NOMO-1 (cell line): ENCODE measurements at regions not wholly inside any gene's neighbourhood (a gene's known extent, or its start where the extent isn't known, plus 50 kb on each side); places are given as distances from the start of the nearest gene placed in this dataset.

Experiments
- DNase-seq, 2 experiments: peaks; one replicate each; lab custom pipeline; 2025; ENCODE audit not compliant: unreplicated experiment in 2 of 2; lab: John Stamatoyannopoulos, UW

DNA sequence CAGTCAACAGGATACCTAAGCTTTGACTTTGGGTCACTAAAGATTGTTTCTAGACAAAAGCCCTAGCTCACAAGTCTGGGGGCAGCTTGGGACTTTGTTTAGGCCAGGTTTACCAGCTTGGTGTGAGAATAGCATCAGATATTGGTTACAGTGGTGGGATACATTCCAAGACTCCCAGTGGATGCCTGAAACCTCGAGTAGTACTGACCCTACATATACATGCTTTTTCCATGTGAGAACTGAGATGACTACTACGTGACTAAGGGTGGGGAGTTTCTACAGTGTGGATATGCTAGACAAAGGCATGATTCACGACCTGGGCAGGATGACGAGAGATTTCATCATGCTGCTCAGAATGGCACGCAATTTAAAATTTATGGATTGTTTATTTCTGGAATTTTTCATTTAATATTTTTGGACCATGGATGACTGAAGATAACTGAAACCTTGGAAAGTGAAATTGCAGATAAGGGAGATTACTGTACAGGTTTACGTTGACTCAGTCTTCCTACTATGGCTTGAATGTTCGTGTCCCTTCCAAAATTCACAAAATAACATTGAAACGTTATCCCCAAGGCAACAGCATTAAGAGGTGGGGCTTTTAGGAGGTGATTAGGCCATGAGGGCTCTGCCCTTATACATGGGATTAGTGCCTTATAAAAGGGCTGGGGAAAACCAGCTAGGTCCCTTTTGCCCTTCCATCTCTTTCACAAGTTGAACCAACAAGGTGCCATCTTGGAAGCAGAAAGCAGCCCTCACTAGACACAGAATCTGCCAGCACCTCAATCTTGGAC, 50.2 kb upstream of the CTAGE1 start:
- DNase-seq = no peak

DNA sequence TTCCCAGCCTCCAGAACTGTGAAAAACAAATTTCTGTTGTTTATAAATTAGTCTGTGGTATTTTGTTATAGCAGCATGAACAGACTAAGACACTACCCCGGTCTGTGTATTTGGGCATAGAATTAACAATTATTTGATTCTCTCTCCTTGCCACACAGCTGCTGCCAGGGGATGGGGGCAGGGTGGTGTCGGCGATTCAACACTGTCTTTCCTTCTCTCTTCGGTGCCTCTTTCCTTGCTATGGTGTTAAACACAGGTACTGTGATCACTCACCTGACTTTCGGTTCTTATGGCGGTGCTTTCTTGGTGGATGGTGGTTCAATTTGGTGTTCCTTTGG, 50.8 kb upstream of the CTAGE1 start:
- no peak for DNase-seq

DNA sequence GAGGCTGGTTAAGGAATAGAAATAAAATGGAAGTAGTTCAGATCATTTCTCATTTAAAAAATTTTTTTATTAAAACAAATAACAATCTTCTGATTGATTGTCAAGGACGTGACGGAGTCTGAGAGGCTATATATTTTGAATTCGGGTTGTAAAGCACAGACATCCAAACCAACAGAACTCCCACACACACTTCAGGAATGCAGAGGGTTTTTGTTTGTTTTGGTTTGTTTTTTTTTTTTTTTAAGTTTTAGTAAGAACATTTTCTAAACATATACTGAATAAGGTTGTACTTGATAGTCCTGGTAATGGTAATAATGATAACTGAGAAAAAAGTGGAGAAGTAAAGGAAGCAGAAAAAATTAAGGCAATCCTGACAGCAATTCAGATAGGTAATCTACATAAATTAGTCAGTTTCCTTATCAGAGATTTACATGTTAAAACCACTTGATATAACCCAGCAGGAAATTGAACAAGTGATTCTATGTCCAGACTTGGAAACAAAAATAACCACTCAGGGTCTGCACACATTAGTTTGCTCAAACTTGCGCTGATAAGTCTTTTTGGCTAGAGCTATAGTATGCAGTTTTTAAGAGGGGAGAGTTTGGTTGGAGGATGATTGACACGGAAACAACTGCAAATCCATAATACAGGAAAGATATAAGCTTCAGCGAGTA, 51.5 kb upstream of the CTAGE1 start:
- no peak for DNase-seq

DNA sequence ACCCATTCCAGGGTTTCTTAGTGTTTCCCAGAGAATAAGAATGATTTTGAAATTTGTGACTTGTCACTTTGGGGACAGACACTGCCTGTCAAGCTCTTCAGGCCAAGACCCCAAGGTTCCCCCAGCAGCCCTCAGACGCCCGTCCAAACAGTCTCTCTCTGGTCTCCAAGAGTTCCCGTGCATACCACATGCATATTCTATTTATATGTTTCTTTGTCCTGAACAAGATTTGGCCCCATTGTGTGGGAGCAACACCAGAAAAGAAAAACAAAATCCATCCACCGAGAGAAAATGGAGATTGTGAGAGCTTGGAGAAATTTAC, 52.2 kb upstream of the CTAGE1 start:
- no peak for DNase-seq

DNA sequence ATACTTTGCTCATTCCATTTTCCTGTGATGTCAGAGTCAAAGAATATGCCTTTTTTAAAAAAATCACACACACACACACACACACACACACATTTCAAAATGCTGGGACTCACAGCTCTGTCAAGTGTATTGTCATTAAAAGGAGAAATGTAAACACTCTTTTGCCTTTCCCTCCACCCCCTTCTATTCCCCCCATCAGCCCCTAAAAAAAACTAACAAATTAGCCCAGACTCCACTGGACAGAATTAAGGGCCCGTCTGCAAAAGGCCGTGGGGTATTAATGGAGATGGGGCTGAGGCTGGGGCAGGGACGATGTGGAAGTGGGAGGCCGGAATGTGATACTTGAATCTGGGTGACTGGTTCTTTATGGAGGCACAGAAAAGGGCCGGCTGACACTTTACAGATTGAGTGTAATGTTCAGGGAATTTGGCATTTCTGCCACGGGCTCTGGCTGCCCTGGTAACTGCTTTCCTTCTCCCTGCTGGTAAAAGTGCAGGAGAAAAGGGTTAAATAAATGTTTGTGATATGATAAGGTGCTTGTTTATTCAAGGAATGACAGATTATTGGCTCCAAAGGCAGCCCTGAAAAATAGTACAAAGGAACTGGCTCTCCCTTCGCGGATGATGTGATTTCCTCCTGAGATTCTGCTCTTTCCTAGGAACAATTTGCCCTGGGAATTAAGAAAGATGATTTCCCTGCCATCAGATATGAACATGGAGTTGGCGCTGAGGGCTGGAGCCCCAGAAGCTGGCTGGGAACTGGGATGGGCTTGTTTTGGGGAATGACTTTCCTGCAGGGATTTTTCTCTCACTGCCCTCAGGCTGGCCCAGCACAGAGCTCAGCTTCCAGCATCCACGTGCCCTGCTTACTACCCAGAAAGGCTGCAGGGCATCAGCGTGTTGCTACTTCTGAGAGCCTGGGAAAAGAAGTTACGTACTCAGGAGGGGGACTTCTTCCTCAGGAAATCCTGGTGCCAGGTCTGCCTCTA, 52.8 kb upstream of the CTAGE1 start:
- no peak for DNase-seq

DNA sequence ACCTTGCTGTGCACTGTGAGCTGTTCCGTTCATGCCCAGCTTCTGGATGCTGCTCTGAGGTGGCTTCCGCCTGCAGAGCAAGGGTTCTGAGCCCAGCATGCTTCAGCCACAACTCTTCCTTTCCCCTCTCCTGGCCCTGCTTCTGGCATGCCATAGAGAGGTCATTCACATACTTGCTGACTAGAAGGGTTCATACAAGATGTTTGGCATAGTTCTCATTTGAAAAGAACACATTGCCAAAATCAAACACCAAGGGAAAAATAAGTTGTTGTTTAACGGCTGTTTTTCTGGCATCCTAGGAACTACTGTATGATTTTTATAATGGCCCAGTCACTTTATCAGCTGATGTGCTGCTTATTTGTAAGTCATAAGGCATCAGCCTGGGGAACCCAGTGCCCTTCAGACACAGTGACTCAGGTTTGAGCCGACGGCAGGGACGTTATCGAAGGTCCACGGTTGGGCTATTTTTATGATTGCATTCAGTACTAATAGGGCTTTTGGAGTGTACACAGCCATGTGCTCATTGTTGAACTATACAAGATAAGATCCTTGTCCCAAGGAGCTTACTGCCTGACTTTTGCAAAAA, 53.9 kb upstream of the CTAGE1 start:
- no peak for DNase-seq

DNA sequence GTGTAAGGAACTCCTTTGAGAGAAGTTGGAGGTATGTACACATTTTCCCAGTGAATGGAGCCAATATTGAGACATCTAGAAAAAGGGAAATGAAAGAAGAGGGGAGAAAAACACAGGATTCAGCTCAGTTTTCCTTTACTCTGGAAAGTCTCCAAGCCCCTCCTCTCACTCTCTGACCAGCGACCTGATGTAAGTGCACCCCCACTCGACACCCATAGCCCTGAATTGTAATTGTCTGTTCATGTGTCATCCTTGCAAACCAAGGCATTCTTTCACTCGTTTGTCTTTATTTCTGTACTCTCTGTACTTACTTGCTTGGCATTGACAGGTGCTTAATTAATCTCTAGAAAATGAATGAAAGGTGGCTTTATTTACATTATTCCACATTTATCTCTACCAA, 55.7 kb upstream of the CTAGE1 start:
- no peak for DNase-seq

DNA sequence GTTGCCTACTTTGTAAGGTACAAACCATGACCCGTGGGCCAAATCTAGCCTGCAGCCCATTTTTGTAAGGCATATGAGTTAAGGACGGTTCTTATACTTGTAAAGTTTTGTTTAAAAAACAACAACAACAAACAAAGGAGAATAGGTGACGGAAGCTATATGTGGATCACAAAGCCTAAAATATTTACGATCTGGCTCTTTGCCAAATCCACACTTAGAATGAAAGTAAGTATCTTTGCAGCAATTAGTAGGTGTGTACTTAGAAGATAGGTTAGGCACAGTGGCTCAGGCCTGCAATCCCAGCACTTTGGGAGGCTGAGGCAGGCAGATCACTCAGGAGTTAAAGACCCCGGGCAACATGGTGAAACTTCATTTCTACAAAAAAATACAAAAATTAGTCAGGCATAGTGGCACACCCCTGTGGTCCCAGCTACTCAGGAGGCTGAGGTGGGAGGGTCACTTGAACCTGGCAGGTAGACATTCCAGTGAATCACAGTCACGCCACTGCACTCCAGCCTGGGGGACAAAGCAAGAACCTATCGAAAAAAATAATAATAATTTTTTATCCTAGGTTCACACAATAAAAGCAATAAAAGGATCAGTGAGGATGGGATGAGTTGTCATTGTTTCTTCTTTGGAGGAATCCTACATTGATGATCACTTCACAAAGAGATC, 57.8 kb upstream of the CTAGE1 start:
- DNase-seq = no peak

DNA sequence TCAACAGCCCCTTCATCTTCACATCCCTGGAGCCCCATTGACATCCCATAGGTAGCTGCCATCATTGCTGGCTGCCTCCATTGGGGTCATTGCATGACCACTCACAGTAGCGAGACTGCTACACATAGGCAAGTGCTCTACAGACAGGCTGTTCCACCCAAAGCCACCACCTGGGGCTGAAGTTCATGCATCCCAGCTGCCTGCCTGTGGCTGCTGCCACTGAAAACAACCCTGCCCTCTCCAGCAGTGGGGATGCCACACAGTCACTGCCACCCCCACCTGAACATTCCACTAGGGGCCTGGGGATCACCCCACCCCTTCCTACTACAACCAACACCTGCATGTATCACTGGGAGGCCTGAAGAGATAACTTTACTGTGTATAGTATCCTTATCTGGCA, 59.5 kb upstream of the CTAGE1 start:
- no peak for DNase-seq

DNA sequence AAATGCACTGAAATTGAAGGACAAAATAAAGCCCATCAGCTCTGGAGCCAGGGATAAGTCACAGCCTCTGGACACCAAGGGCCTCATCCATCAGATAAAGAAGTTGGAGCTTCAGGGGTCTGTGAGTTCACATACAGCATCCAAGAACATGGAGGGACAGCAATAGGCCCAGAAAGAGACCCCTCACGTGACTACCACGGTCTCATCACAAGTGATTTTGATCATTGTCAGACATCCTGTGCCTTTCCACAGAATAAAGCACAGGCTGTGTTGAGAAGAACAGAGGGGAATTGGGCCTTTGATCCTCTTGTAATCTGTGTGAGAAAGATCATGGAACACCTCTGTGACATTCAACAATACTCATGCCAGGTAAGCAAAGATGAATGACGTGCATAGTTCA, 65.2 kb upstream of the CTAGE1 start:
- no peak for DNase-seq

DNA sequence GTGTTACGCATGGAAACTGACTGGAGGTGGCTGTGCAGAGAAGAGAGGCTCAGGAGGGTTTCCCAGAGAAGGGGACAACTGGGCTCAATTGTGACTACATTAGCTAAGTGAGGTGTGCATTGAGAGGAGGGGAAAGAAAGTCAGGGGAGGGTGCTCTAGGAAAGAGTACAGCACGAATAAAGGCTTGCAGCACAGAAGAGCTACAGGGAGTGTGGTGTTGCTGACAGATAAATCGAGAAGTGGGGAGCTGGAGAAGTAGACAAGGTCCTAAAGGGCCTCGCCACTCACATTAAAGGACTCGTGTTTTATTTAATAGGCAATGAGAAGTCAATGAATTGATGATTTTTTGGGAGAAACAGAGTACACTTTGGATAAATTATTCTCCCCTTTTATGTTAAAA, 65.7 kb upstream of the CTAGE1 start:
- no peak for DNase-seq

DNA sequence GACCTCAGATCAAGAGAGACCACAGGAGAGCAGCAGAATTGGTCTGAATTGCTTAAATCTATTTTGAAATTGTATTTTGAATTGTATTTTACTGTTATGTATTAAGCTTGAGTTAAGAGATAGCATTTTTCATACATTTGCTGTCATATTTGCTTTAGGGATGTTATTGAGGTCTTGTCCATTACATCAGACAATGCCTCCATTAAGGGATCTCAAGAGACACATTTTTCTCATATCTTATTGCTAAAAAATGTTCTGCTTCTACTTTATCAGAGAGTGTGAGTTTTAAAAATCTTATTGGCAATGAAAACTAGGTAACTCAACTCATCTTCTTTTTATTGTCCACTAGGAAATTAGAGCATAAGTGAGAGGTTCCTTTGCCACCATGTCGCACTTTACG, 66.8 kb upstream of the CTAGE1 start:
- DNase-seq = no peak

DNA sequence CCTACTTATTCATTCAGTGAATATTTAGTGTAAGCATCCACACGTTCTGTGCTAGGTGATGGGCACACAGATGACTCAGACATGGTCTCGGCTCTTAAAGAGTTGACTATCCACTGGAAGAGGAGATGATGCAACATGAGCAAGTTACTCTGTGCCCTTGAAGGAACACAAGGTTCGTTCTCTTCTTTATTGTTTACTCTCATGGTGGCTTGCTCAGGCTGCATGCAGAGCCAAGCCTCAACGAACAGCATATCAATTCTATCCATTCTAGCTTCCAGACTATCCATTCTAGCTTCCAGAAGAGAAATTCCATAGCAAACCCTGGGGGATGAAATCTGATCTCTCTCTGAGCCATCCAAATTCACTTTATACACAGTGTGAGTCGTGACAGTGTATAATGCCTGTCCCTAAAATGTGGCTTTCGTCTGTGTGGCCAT, 68.1 kb upstream of the CTAGE1 start:
- DNase-seq = no peak

DNA sequence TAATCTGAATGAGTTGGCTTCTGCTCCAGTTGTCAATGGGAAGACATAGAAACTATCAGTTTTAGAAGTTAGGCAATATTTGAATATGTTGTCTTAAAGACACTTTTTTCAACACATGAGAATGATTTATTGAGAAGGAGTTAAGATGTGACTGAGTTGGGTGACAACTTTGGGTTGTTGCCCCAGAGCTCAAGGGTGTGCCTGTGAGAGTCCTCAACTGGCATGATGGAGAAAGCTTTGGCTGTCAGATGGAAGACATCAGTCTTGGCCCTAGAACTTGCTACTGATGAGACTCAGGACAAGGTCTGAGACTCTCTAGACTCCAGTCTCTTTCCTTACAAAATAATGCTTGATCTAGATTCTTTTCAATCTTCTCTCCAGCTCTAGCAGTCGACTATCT, 69.0 kb upstream of the CTAGE1 start:
- DNase-seq = no peak

DNA sequence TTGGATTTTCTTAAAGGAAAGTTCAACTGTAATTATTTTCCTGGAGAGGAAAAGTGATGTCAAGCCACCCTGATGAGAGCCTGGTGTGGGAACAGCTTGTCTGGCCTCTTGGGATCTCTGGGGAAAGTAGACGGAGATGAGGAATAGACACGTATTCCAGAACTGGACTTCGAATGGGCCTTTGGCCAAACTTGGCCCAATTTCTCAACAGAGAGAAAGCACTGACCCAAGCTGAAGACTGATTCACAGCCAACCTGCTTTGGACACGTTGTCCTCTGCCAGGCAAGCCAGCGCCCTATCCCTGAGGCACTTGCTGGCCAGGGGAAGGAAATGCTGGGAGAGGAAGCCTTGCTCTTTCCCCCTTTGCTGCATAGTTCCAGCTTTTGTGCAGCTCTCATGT, 70.8 kb upstream of the CTAGE1 start:
- DNase-seq = no peak

DNA sequence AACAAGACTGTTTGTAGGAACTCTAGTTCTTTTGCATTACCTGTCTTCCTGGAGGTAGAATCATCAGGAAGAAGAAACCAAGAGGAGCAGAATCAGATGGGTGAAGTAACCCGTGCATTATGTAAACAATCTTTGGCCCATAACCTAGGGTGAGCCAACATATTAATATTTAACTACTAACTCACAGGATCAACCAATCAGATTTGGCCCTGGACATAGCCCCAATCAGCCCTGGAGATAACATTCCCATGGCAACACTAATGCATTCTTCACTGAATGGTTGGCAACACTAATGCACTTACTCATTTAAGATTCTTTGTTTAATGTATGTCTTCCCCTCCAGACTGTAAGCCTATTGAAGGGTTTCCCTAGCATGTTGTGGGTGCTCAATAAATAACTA, 72.0 kb upstream of the CTAGE1 start:
- no peak for DNase-seq

DNA sequence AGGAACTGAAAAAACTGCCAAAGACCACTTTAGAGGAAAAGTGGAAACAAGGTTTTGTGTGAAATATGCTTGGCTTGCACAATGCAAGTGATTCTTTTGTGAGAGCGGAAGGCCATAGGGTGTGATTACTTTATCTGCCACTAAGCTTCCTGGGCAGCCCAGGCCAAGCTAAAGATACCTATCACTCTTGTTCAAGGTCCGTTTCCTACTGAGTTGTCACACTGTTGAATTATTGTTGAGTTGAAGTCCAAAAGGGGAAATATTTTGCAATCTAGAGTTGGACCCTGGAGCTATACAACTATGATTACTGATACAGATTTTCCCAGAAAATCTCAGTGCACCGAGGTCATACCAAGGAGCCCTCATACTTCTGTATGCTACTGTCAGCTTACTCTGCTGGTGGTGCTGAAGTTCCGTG, 72.7 kb upstream of the CTAGE1 start:
- peak; percentile 31 to 34 for DNase-seq

DNA sequence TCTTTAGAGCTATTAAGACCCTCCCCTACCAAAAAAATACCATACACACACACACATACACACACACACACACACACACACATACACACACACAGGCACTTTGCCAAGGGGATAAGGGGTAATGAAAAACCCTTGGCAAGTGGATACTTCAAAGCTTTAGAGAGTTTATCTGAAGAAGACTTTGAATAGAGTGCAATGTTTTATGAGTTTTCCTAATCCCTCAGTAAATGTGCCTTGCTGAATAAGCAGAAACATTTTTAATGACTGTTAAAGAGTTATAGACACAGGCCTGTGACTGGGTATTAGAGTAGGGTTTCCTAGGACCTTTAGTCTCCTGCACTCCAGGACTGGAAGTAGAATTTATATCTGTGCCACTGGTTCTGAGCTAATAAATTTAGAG, 75.5 kb upstream of the CTAGE1 start:
- no peak for DNase-seq

DNA sequence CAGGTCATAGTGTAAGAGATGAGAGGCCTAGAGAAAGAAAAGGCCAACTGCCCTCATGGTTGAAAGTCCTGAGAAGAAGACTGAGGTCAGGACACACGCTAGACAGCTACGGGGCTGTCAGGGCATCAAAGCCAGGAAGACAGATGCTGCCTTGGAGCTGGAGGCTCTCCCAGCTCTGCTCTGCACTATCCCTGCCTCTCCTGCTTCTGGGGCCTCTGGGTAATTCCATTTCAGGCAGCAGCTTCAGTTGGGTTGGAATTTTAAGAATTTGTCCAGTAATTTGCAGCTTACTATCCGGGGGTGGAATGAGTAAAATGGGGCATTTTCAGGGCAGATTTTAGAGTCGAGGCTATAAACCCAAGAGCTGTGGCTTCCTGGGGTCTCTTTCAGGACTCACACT, 76.2 kb upstream of the CTAGE1 start:
- no peak for DNase-seq

DNA sequence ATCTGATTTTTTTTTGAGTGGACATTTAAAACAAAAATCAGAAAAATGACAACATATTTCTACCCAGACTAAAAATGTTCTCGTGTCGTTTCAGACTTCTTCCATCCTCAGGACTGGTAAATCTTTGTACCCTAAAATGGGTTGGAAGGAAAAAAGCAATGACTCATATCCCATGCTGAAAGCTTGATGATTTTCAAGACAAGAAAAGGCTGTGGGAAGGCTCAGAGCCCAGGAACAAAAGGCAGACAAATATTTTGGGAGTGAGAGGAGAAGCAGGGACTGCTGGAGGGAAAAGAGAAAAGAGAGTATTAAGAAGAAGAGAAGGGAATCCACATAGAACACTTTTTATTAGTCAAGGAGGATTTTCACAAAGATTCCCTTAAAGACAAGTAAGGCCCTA, 77.1 kb upstream of the CTAGE1 start:
- no peak for DNase-seq

DNA sequence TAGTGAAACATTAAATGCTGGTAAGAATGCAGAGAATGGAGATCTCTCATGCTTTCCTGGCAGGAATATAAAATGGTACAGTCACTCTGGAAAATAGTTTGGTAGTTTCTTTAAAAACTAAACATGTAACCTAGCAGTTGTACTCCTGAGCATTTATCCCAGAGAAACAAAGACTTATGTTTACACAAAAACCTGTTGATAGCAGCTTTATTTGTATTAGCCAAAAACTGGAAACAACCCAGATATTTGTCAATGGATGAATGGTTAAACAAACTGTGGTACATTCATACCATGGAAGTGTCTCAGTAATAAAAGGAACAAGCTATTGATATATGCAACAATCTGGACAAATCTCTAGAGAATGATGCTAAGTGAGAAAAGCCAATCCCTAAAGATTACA, 81.7 kb upstream of the CTAGE1 start:
- no peak for DNase-seq
